Endodermal cell (in vitro differentiated cells): ENCODE measurements at regions not wholly inside any gene's neighbourhood (a gene's known extent, or its start where the extent isn't known, plus 50 kb on each side); places are given as distances from the start of the nearest gene placed in this dataset.
A peak's percentile ranks its signal among the peaks of the same experiment; 100 is the strongest.

Source experiments
- DNase-seq: peaks from one replicate; pipeline ENCODE4 v3.0.0-alpha.2; 2017
- H3K27ac ChIP-seq: 2 replicates; pipeline ENCODE4 v1.5.1; 2013; ENCODE audit warnings: mild to moderate bottlenecking, low read depth, low read length, moderate library complexity
- H3K27me3 ChIP-seq: 2 replicates; pipeline ENCODE4 v1.6.1; 2013; ENCODE audit warnings: mild to moderate bottlenecking, low read length, moderate library complexity; ENCODE audit not compliant: insufficient read depth, control insufficient read depth, poor library complexity, severe bottlenecking
- H3K36me3 ChIP-seq: 2 replicates; pipeline ENCODE4 v1.7.0; 2013; ENCODE audit warnings: mild to moderate bottlenecking, low read length, moderate library complexity; ENCODE audit not compliant: control insufficient read depth, insufficient read depth
- H3K4me1 ChIP-seq: one replicate; pipeline ENCODE4 v1.7.0; 2013; ENCODE audit warnings: low read length; ENCODE audit not compliant: control insufficient read depth, insufficient read depth
- H3K4me3 ChIP-seq: 2 replicates; pipeline ENCODE4 v1.5.1; 2013; ENCODE audit warnings: mild to moderate bottlenecking, low read length, moderate library complexity
- H3K9ac ChIP-seq: 2 replicates; pipeline ENCODE4 v1.6.1; 2013; ENCODE audit warnings: mild to moderate bottlenecking, low read length, moderate library complexity; ENCODE audit not compliant: poor library complexity, severe bottlenecking; ENCODE audit errors: extremely low read depth
- H3K9me3 ChIP-seq: 2 replicates; pipeline ENCODE4 v1.6.1; 2013; ENCODE audit warnings: mild to moderate bottlenecking, low read length, moderate library complexity; ENCODE audit not compliant: control insufficient read depth
- H3K27ac Mint-ChIP-seq: 2 replicates; pipeline ENCODE4 v1.8.0; 2020; ENCODE audit warnings: mixed read lengths
- H3K27me3 Mint-ChIP-seq: 2 replicates; pipeline ENCODE4 v1.8.0; 2021; ENCODE audit warnings: mild to moderate bottlenecking, mixed read lengths; ENCODE audit not compliant: insufficient read depth
- H3K36me3 Mint-ChIP-seq: 2 replicates; pipeline ENCODE4 v1.8.0; 2020; ENCODE audit warnings: low read depth, mixed read lengths
- H3K4me1 Mint-ChIP-seq: 2 replicates; pipeline ENCODE4 v1.8.0; 2020; ENCODE audit warnings: mixed read lengths
- H3K4me3 Mint-ChIP-seq: 2 replicates; pipeline ENCODE4 v1.8.0; 2020; ENCODE audit warnings: mild to moderate bottlenecking, moderate library complexity, mixed read lengths
- H3K9me3 Mint-ChIP-seq: 2 replicates; pipeline ENCODE4 v1.8.0; 2020; ENCODE audit warnings: mild to moderate bottlenecking, mixed read lengths
- CTCF ChIP-seq: fragments of 200-600 bp; sonication (generic); conservative IDR thresholded peaks from 2 replicates; pipeline ENCODE4 v1.5.0; 2021; ENCODE audit warnings: antibody characterized with exemption, mild to moderate bottlenecking
- WGBS, 2 experiments: methylation state at CpG; one replicate each; pipeline versions ENCODE4 v1.1.5 to v1.1.7; 2013; ENCODE audit warnings: missing lambda C conversion rate in 2 of 2, mixed read lengths in 1 of 2; ENCODE audit not compliant: insufficient coverage in 1 of 2, insufficient read length in 1 of 2; 5-methylcytosine and 5-hydroxymethylcytosine counted together

DNA sequence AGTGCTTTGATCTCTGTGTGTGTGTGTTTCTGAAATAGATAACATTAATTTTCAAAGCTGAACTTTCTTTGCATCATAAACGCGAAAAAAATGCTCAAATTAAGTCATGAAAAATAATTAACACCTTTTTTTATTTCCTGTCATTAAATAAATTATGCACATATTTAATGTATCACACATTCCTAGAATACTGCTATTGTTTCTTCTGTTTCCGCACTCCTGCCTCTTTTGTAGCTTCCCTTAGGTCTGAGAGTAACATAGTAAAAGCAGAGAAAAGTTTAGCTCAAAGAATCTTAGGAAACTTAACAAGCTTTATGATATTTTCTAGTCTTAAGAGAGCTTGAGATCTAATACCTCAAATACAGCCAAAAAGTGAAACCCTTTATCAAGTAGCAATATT, 504.2 kb downstream of the JRKL start:
- DNase-seq, result no peak
- no peaks in the 10 kb centered on the region for H3K27me3 Mint-ChIP-seq
- peaks cover 9% of the 10 kb centered on the region for H3K4me1 Mint-ChIP-seq
- no peak for TF ChIP-seq CTCF
- no peaks in the 10 kb centered on the region for H3K36me3 Mint-ChIP-seq
- no peak overlapping the region for H3K9ac ChIP-seq
- no peak overlapping the region for H3K4me3 Mint-ChIP-seq
- 83 to 92% methylated on average over 2 to 3 of the region's 3 CpGs for WGBS, 2 experiments
- no peak overlapping the region for H3K27ac ChIP-seq
- H3K27me3 ChIP-seq, result no peaks in the 10 kb centered on the region
- no peaks in the 10 kb centered on the region for H3K9me3 ChIP-seq
- peak overlapping the region; percentile 2 for H3K27ac Mint-ChIP-seq
- no peaks in the 10 kb centered on the region for H3K36me3 ChIP-seq
- H3K9me3 Mint-ChIP-seq, result no peaks in the 10 kb centered on the region
- no peak overlapping the region for H3K4me3 ChIP-seq
- H3K4me1 ChIP-seq, result peaks cover 4% of the 10 kb centered on the region

- H3K27me3 ChIP-seq, result no peaks in the 10 kb centered on the region
- Mint-ChIP-seq H3K9me3 (peaks cover 2% of the 10 kb centered on the region), H3K4me3 (no peak overlapping the region), H3K4me1 (peaks cover 9% of the 10 kb centered on the region), H3K27ac (peak overlapping the region; percentile 2), H3K36me3 (no peaks in the 10 kb centered on the region), H3K27me3 (no peaks in the 10 kb centered on the region)
- H3K4me1 ChIP-seq, result peaks cover 4% of the 10 kb centered on the region
- TF ChIP-seq CTCF, result no peak
- no peak overlapping the region for H3K9ac ChIP-seq
- no peak overlapping the region for H3K4me3 ChIP-seq
- no peak overlapping the region for H3K27ac ChIP-seq
- 8% methylated on average over 1 of the region's 1 CpG; no CpG with 5 or more reads in 1 of the 2 experiments for WGBS, 2 experiments
- peaks cover 5% of the 10 kb centered on the region for H3K9me3 ChIP-seq
- no peak for DNase-seq
- no peaks in the 10 kb centered on the region for H3K36me3 ChIP-seq
Measured at GRCh38 chr11:96894587-96894986, 504.8 kb downstream of the JRKL start.

GRCh38 chr11:96899971-96900370, 510.2 kb downstream of the JRKL start:
- H3K36me3 Mint-ChIP-seq, result no peaks in the 10 kb centered on the region
- no peak overlapping the region for H3K27ac ChIP-seq
- no peak for DNase-seq
- no peaks in the 10 kb centered on the region for H3K27me3 Mint-ChIP-seq
- no peak for TF ChIP-seq CTCF
- H3K9ac ChIP-seq, result no peak overlapping the region
- no peaks in the 10 kb centered on the region for H3K27me3 ChIP-seq
- H3K9me3 Mint-ChIP-seq, result peaks cover 9% of the 10 kb centered on the region
- H3K27ac Mint-ChIP-seq, result no peak overlapping the region
- no peak overlapping the region for H3K4me3 ChIP-seq
- H3K4me1 ChIP-seq, result no peaks in the 10 kb centered on the region
- peaks cover 9% of the 10 kb centered on the region for H3K9me3 ChIP-seq
- WGBS, 2 experiments, result 77 to 95% methylated on average over 2 to 5 of the region's 5 CpGs
- H3K4me1 Mint-ChIP-seq, result no peaks in the 10 kb centered on the region
- H3K36me3 ChIP-seq, result no peaks in the 10 kb centered on the region
- no peak overlapping the region for H3K4me3 Mint-ChIP-seq
